Erythroblast (primary cell): ENCODE measurements at regions not wholly inside any gene's neighbourhood (a gene's known extent, or its start where the extent isn't known, plus 50 kb on each side); places are given as distances from the start of the nearest gene placed in this dataset.
"Not testable (repeated sequence)": the region's sequence is repeated elsewhere in the genome, so short reads cannot be mapped to it uniquely, and the experiment has no call there.

Experiments
- DNase-seq, 2 experiments: peaks; one replicate each; lab custom pipeline; 2025; lab: John Stamatoyannopoulos, UW
- GATA1 ChIP-seq: IDR thresholded peaks from 2 replicates; pipeline ENCODE4 v1.6.1; 2011; ENCODE audit warnings: low read depth, mild to moderate bottlenecking, control low read depth, low read length, moderate library complexity
- POLR2A ChIP-seq: IDR thresholded peaks from 2 replicates; pipeline ENCODE4 v1.6.1; 2011; ENCODE audit warnings: mild to moderate bottlenecking, low read length

DNA sequence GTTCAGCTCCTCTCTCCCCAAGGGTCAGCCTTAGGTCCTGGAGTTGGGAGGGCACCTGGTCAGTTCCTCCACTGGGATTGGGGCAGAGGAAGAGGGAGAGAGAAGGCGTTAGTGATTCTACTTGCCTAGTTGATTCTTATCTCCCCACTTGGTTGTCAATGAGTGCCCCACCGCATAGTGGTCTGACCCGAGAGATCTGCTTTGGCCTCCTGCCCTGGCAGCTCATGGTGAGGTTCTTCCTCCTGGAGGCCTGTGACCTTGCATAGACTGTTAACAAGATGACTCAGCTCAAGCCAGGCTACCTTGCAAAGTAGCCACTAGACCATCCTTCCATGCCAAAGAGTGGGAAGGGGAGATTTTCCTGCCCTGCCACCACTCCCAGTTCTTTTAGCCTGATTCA is 160.6 kb downstream of the TMEM200A start:
- no peak for DNase-seq
- no peak for TF ChIP-seq POLR2A
- TF ChIP-seq GATA1, result no peak

- TF ChIP-seq GATA1 (no peak), POLR2A (no peak)
- DNase-seq, result no peak
These were observed 161.4 kb downstream of the TMEM200A start for GRCh38 chr6:130527173-130527572.

DNA sequence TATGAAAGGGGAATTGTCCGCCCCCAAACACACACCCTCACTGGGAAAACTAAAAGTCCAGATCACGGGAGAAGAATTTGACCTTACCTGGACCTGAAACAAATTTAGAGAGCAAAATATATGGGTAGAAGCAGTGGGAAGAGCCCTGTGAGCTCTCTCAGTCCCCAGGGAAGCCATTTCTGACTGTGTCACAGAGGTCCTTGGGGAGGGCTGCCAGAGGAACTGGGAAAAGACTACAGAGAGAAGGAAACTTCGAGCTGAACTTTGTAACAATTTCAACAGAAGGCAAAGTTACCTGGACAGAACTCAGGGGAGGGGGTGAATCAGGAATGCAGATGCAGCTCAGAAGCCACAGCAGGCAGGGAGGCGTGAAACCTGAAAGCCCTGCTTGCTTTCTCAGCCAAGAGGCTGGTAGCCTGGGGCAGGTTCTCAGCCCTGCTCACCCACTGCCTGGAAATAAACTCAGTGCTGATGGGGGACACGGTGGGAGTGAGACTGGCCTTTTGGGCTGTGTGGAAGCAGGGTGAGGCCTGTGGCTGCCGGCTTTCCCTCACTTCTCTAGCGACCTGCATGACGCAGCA is 163.8 kb downstream of the TMEM200A start:
- TF ChIP-seq POLR2A (no peak), GATA1 (no peak)
- no peak for DNase-seq

DNA sequence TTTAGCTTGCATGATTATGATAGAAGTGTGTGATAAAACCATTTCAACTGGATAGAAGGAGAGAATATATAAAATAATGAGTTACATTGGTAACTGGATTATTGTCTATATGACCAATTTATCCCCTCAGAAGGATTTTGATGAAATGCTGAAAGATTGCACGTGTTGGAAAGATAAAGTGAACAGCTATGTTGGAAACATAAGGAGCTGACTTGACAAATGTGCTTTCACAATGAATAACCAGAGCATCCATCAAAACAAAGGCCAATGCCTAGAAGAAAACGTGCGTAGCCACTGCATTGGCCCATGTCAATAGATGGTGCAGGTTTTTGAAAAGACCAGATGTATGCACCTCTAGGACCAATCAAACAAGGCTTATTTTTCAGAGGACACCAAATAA is 168.8 kb downstream of the TMEM200A start:
- DNase-seq, result no peak
- TF ChIP-seq POLR2A (no peak), GATA1 (no peak)

DNA sequence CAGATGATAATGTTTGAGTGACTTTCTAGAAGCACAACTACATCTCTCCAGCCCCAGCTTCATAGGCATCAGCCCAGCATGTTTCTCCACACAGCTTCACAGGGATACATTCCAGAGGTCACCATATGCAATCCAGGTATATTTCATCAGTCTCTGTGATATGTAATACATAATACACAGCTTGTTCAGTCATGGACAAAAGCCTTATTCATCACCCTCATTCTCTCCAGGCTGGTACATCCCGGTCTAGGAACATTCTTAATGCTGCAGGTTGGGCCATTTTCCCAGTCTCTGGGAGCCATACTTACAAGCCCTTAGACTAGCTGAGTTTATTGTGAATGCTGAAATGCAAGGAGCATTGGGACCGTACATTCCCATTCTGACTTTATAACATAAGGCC is 169.4 kb downstream of the TMEM200A start:
- DNase-seq, result no peak
- TF ChIP-seq GATA1, result no peak
- TF ChIP-seq POLR2A, result no peak

DNA sequence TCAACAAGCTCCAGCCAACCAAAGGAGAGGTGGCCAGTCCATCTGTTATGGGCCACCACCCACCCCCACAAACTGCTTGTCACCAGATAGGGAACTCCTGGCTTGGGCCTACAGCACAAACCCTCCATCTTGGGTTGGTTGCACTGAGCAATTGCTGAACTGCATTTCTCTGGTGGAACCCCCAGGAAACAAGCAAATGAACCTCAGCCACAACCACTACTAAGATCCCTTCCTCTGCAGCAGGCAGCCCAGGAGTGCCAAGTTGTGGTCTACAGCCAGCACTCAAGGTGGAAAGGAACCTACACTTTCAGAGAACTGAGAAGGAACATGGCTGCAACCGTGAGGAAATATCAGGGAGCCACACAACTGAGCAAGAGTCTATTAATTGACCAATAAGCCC is 171.6 kb downstream of the TMEM200A start:
- DNase-seq, result no peak
- TF ChIP-seq GATA1, result no peak
- no peak for TF ChIP-seq POLR2A

DNA sequence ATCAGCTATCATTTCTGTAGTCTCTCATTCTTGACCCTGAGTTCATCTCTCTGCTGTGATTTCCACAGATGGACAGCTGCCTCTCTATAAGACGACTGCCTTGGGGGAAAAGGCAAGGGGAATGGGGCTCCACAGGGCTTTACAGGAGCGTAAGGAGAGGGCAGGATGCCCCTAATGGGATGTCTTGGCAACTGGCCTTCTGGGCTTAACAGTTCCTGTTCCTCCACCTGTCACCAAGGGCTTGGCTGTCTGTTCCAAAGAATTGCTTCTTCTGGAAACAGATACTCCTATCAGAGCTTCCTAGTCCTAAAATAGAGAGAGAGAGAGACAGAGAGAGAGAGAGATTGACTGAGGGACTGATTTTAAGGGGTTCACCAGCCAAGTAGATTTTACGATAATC is 181.9 kb downstream of the TMEM200A start:
- DNase-seq, result no peak
- TF ChIP-seq GATA1, result no peak
- no peak for TF ChIP-seq POLR2A

GRCh38 chr6:130557481-130558112 is 191.8 kb downstream of the TMEM200A start:
- TF ChIP-seq POLR2A, result no peak
- DNase-seq, result no peak

DNA sequence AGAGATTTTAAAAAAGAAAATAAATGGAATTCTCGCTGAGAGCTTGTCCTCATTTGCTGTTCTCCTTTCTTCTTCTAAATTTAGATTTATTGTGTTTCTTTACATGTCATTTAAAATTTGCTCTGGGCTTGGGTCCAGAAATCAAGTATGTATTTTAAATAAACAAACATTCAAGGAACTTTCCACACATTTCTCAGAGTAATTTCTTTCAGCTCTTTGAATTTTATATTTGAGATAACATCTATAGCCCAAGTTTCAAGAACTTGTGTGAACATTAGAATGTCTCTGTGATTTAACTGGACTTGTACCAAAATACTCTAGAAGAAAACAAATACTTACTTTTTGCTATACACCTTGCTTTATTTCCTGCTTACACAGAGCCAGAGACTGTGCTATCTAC is 192.3 kb downstream of the TMEM200A start:
- no peak for TF ChIP-seq GATA1
- no peak for TF ChIP-seq POLR2A

GRCh38 chr6:130559166-130559565 is 193.3 kb downstream of the TMEM200A start:
- no peak for TF ChIP-seq GATA1
- DNase-seq, result no peak

More for the DNA sequence above, 192.3 kb downstream of the TMEM200A start:
- DNase-seq, result no peak

- TF ChIP-seq POLR2A (no peak), GATA1 (no peak)
- DNase-seq, result no peak
These were observed 194.4 kb downstream of the TMEM200A start for GRCh38 chr6:130560231-130560630.

- DNase-seq, result not testable (repeated sequence)
These were observed 195.3 kb downstream of the TMEM200A start for GRCh38 chr6:130561159-130561558.

DNA sequence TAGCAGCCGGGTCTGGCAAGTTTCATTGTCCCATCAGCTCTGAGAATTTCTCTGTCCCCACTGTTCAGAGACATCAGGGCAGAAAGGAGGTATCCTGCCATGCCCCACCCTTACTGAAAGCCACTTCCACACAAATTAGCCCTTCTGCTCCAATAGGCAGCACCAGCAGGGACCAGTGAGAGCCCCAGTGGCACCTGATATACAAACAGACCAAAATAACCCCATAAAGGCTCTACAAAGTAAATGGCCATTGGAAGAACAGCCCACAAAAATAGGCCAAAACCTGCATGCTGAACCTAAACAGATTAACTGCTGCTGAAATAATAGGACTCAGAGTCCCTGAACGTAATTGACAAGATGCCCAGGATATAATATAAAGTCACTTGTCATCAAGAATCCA is 199.9 kb downstream of the TMEM200A start:
- DNase-seq, result no peak
- TF ChIP-seq GATA1 (no peak), POLR2A (no peak)

DNA sequence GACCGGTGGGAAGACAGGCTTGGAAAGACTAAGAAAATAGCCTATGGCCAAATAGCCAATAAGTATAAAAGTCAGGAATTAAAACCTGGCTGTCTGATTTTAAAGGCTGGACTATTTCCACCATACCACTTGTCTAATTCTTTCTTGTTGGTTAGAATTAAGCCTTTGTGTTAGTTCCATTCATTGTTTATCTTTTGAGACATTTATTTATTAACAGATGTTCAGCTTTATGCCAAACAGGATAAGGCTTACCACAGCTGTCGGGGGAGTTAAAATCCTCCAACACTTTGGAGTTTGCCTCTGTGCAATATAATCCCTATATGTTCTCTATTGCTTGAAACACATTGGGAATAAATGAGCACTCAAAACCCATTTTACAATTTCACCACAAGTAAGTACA is 208.3 kb downstream of the TMEM200A start:
- no peak for TF ChIP-seq POLR2A
- no peak for TF ChIP-seq GATA1
- DNase-seq, result no peak

GRCh38 chr6:130575557-130575956 is 209.7 kb downstream of the TMEM200A start:
- TF ChIP-seq GATA1 (no peak), POLR2A (no peak)
- DNase-seq, result no peak
